ENCODE measurements at regions not wholly inside any gene's neighbourhood (a gene's known extent, or its start where the extent isn't known, plus 50 kb on each side); places are given as distances from the start of the nearest gene placed in this dataset.
A peak's percentile ranks its signal among the peaks of the same experiment; 100 is the strongest.

DNA sequence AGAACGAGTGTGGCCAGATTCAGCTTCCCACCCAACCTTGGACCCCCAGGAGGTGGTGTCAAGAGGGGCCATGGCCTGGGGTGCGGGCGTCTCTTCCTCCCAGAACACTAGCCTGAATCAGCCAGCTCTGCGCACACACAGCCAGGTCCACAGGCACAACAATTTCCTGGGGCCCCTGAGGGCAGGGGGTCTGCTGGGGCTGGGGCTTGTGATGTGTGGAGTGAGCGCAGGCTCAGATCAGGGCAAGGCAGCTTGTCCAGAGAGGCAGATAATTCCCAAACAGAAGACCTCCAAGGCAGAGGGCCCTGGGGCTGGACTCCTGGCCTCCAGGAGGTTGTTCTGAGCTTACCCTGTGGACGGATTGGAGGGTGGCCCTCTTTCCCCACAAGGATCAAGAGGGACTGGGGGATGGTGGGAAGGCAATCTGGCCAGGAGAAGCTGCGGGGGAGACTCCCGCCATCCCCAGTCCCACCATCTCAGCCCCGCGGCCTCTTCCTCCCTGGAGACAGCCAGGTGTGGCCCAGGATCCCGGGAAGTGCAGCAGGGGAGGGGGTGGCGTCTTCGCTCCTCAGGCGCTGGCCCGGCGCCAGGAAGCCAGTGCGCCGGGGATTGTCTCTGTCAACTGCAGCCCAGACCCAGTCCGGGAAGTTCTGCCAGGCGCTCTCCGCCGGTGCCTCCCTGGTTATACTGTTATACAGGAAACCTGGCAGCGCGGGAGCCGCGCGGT, 52.0 kb upstream of the AMZ2 start:
- DNase-seq (ENCODE audit: insufficient read length), result no peak
- FAIRE-seq, result no peak
- no peak for TF ChIP-seq POLR2AphosphoS5 (IDR thresholded peaks at IDR 0.05; ENCODE audit: low read depth, low read length)
- no peak for TF ChIP-seq POLR2A (IDR thresholded peaks at IDR 0.05; ENCODE audit: low read depth, low read length)
- TF ChIP-seq TAF1 (IDR thresholded peaks at IDR 0.05; ENCODE audit: borderline replicate concordance, low read depth, low read length), result no peak

DNA sequence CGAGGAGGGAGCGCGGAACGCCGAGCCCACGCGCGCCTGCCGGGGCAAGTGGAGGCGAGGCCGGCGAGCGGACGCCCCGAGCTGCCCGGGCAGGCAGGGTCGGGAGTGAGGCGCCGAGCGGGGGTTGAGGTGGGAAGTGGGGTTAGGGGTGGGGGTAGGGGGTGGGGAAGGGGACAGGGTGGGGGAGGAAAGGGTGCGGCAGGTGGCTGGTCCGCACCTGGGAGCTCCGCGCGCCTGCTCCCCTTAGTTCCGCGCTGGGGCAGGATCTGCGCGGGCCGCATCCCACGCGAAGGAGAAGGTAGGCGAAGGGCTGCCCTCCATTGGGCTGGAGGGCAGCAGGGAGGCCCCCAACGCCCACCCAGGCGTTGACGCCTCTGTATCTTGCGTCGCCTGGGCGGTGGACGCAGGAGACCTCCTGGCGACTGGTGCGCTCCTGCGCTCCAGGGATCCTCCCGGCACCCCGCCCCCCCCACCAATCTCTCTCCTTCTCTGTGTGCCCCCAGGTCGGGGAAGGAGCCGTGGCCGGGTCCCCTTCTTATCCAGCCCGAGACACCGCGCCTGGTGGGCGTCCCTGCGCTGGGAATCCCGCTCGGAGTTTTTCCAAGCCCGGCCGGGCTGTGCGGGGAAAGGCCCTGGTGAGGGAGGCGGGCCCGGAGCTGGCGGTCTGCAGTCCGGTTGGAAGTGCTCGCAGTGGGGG, 51.3 kb upstream of the AMZ2 start:
- TF ChIP-seq TAF1 (IDR thresholded peaks at IDR 0.05; ENCODE audit: borderline replicate concordance, low read depth, low read length) (no peak), POLR2A (IDR thresholded peaks at IDR 0.05; ENCODE audit: low read depth, low read length) (no peak)
- DNase-seq (ENCODE audit: insufficient read length) (no peak), FAIRE-seq (no peak)

DNA sequence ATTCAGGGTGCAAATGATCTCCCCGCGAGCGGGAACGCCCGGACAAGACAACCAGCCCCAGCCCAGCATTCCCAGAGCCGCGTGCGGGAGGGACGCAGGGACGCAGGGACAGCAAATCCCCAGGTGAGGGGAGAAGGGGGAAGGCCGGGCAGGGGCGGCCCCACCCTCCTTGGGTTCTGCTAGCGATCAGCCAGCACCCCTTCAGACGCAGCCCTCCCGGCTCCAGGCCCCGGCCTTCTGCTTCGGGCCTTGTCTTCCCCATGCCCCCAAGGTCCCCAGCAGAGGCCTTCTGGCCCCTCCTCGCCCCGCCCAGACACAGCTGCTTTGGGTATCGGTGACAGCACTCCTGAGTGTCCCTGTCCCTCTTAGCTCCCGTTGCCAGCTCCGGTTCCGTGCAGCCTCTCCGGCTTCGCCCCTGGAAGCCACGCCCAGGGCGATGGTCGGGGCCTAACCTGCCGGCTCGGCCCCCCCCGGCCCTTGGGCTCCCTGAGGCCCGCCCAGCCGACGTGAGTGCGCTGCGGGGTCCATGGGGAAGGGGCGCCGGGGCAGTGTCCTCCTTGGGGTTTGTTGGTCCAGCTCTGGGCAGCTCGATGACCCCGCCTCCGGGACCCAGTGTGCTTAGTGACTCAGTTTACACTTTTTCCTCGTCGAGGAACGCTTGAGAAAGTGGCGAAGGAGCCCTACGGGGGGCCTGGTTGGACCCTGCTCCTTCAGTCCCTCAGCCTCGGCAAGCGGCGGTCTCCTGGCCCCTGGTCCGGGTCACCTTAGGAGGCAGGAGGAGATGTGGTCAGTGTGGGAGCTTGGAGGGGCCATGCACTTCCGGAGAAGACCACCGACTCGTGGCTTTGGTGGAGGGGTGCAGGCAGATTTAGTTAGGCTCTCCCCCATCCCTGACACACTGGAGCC, 50.5 kb upstream of the AMZ2 start:
- DNase-seq (ENCODE audit: insufficient read length), result no peak
- peak; percentile 48 for FAIRE-seq
- TF ChIP-seq TAF1 (IDR thresholded peaks at IDR 0.05; ENCODE audit: borderline replicate concordance, low read depth, low read length) (no peak), POLR2AphosphoS5 (IDR thresholded peaks at IDR 0.05; ENCODE audit: low read depth, low read length) (no peak), POLR2A (IDR thresholded peaks at IDR 0.05; ENCODE audit: low read depth, low read length) (no peak)

DNA sequence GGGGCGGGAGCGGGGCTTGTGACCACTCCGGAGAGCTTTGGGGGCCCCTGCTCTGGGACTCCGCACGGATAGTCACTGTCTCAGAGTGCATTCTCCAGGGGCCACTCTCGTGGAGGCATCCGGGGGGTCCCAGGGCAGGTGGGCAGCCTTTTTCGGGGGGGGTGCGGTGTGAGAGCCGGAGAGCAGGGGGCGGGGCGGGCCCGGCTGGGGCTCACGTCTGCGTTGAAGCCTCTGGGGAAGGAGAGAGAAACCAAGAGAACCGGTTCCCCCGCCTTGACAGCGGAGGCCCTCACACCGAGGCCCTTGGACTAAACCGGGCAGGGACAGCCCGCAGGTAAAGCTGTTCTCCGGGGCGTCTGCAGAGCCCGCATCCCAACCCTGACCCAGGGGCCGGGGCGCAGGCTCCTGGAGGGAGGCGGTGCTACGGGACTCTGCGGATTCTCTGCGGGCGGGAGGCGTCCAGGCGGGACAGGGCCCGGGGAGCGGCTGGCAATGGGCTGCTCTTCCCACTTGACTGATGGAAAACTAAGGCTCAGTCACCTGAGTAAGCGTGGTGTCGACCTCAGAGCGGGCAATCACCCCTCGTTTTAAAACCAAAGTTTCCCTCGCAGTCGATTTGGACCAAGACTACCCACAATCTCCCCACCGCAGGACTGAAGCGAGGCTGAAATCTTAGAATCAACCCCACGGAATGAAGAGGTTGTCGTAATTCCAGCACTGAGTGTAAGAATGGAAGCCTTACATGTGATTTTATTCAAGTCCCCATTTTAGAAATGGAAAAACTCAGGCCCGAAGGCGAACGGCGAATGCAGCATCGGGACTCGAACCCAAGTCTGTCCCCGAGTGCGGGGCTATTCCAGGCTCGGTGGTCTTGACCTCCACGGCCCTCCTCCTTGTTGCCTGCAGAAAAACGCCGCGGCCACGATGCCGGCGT, 49.6 kb upstream of the AMZ2 start:
- no peak for DNase-seq (ENCODE audit: insufficient read length)
- TF ChIP-seq POLR2AphosphoS5 (IDR thresholded peaks at IDR 0.05; ENCODE audit: low read depth, low read length), result no peak
- no peak for TF ChIP-seq POLR2A (IDR thresholded peaks at IDR 0.05; ENCODE audit: low read depth, low read length)
- TF ChIP-seq TAF1 (IDR thresholded peaks at IDR 0.05; ENCODE audit: borderline replicate concordance, low read depth, low read length), result no peak
- no peak for FAIRE-seq

Measured in GM12892 (cell line).